NCI-H2196 (cell line): ENCODE measurements at regions not wholly inside any gene's neighbourhood (a gene's known extent, or its start where the extent isn't known, plus 50 kb on each side); places are given as distances from the start of the nearest gene placed in this dataset.

Experiments
- DNase-seq: peaks from one replicate; lab custom pipeline; 2025; ENCODE audit not compliant: unreplicated experiment; lab: John Stamatoyannopoulos, UW

GRCh38 chr16:62977876-62978275 lies 941.6 kb upstream of the CDH8 start:
- DNase-seq: no peak

GRCh38 chr16:62974424-62974823 lies 938.2 kb upstream of the CDH8 start:
- no peak for DNase-seq

- DNase-seq: no peak
Measured at GRCh38 chr16:62970851-62971250, 934.6 kb upstream of the CDH8 start.

GRCh38 chr16:62969711-62970318 lies 933.6 kb upstream of the CDH8 start:
- no peak for DNase-seq

GRCh38 chr16:62967611-62968010 lies 931.4 kb upstream of the CDH8 start:
- no peak for DNase-seq

- DNase-seq: peak; percentile 66
Measured at GRCh38 chr16:62967163-62967562, 930.9 kb upstream of the CDH8 start.

- DNase-seq: no peak
Measured at GRCh38 chr16:62966626-62967025, 930.4 kb upstream of the CDH8 start.

GRCh38 chr16:62965831-62966230 lies 929.6 kb upstream of the CDH8 start:
- no peak for DNase-seq

- DNase-seq: no peak
Measured at GRCh38 chr16:62963846-62964245, 927.6 kb upstream of the CDH8 start.

GRCh38 chr16:62955033-62955349 lies 918.8 kb upstream of the CDH8 start:
- no peak for DNase-seq

GRCh38 chr16:62954144-62955032 lies 918.1 kb upstream of the CDH8 start:
- DNase-seq: no peak

- DNase-seq: no peak
Measured at GRCh38 chr16:62950351-62950750, 914.1 kb upstream of the CDH8 start.

- DNase-seq: no peak
Measured at GRCh38 chr16:62940569-62940968, 904.3 kb upstream of the CDH8 start.

- no peak for DNase-seq
Measured at GRCh38 chr16:62939687-62940086, 903.4 kb upstream of the CDH8 start.

- DNase-seq: no peak
Measured at GRCh38 chr16:62933929-62934328, 897.7 kb upstream of the CDH8 start.

- no peak for DNase-seq
Measured at GRCh38 chr16:62929593-62929992, 893.4 kb upstream of the CDH8 start.

GRCh38 chr16:62927122-62927521 lies 890.9 kb upstream of the CDH8 start:
- no peak for DNase-seq

GRCh38 chr16:62926121-62926801 lies 890.0 kb upstream of the CDH8 start:
- DNase-seq: no peak

- DNase-seq: no peak
Measured at GRCh38 chr16:62921904-62922303, 885.7 kb upstream of the CDH8 start.

- DNase-seq: no peak
Measured at GRCh38 chr16:62913924-62914323, 877.7 kb upstream of the CDH8 start.

- no peak for DNase-seq
Measured at GRCh38 chr16:62913333-62913732, 877.1 kb upstream of the CDH8 start.

- no peak for DNase-seq
Measured at GRCh38 chr16:62909597-62909996, 873.4 kb upstream of the CDH8 start.
